ENCODE measurements at regions not wholly inside any gene's neighbourhood (a gene's known extent, or its start where the extent isn't known, plus 50 kb on each side); places are given as distances from the start of the nearest gene placed in this dataset.

- peaks cover 5% of the 10 kb centered on the region for H3K4me1 ChIP-seq (ENCODE audit: control insufficient read depth, insufficient read depth, low read length)
- ChIA-PET POLR2A (no interaction called here), CTCF (interaction anchor here (0.6 kb wide), 2 partner anchors 518 to 735 kb away, joined by 3 read pairs; no protein-coding TSS in a partner anchor)
- no peak overlapping the region for H3K27ac ChIP-seq (ENCODE audit: extremely low read depth, low read depth, low read length)
- no peak overlapping the region for H3K4me3 ChIP-seq (ENCODE audit: low read depth, low read length)
- TF ChIP-seq ZNF521 (tag by site-specific recombination; IDR thresholded peaks at IDR 0.05), result no peak
- TF ChIP-seq ZNF785 (tag by site-specific recombination; IDR thresholded peaks at IDR 0.05), result no peak
- TF ChIP-seq KLF10 (tag by site-specific recombination; IDR thresholded peaks at IDR 0.05), result no peak
- TF ChIP-seq ZBTB8A (tag by site-specific recombination; IDR thresholded peaks at IDR 0.05), result no peak
- TF ChIP-seq ZNF488 (tag by site-specific recombination; IDR thresholded peaks at IDR 0.05), result no peak
- TF ChIP-seq ZNF248 (tag by site-specific recombination; IDR thresholded peaks at IDR 0.05), result no peak
- no peak for TF ChIP-seq REPIN1 (tag by site-specific recombination; IDR thresholded peaks at IDR 0.05; ENCODE audit: low read depth)
- no peak for TF ChIP-seq ZXDB (tag by site-specific recombination; IDR thresholded peaks at IDR 0.05)
- TF ChIP-seq ZNF777 (tag by site-specific recombination; IDR thresholded peaks at IDR 0.05; ENCODE audit: borderline replicate concordance), result no peak
- TF ChIP-seq MEIS1 (CRISPR knock-in tag; IDR thresholded peaks at IDR 0.05; ENCODE audit: borderline replicate concordance), result no peak
- no peak for TF ChIP-seq ZNF561 (tag by site-specific recombination; IDR thresholded peaks at IDR 0.05; ENCODE audit: borderline replicate concordance)
- no peak for TF ChIP-seq ZNF157 (tag by site-specific recombination; IDR thresholded peaks at IDR 0.05)
- TF ChIP-seq ZNF335 (tag by site-specific recombination; conservative IDR thresholded peaks at IDR 0.05), result no peak
- no peak for TF ChIP-seq ZNF701 (tag by site-specific recombination; IDR thresholded peaks at IDR 0.05)
- TF ChIP-seq ZNF544 (tag by site-specific recombination; IDR thresholded peaks at IDR 0.05), result no peak
- TF ChIP-seq ZFP3 (tag by site-specific recombination; IDR thresholded peaks at IDR 0.05; ENCODE audit: low read depth), result no peak
- no peak for TF ChIP-seq ZNF23 (tag by site-specific recombination; IDR thresholded peaks at IDR 0.05; ENCODE audit: borderline replicate concordance)
- H3K9me3 ChIP-seq (ENCODE audit: control insufficient read depth, insufficient read depth, low read depth, low read length), result no peaks in the 10 kb centered on the region
- no peaks in the 10 kb centered on the region for H3K36me3 ChIP-seq (ENCODE audit: control insufficient read depth in 2 of 2, insufficient read depth in 1 of 2, low read length in 2 of 2)
Observed at GRCh38 chr2:226407135-226407534, 392.5 kb downstream of the IRS1 start.

GRCh38 chr2:226405465-226405864 is 394.2 kb downstream of the IRS1 start:
- Histone ChIP-seq H3K27ac (ENCODE audit: extremely low read depth, low read depth, low read length) (no peak overlapping the region), H3K4me1 (ENCODE audit: control insufficient read depth, insufficient read depth, low read length) (peaks cover 5% of the 10 kb centered on the region), H3K4me3 (ENCODE audit: low read depth, low read length) (no peak overlapping the region), H3K36me3 (ENCODE audit: control insufficient read depth in 2 of 2, insufficient read depth in 1 of 2, low read length in 2 of 2) (no peaks in the 10 kb centered on the region), H3K9me3 (ENCODE audit: control insufficient read depth, insufficient read depth, low read depth, low read length) (no peaks in the 10 kb centered on the region)
- TF ChIP-seq ZNF791 (tag by site-specific recombination; IDR thresholded peaks at IDR 0.05) (no peak), GLIS1 (tag by site-specific recombination; IDR thresholded peaks at IDR 0.05) (no peak), MEIS1 (CRISPR knock-in tag; IDR thresholded peaks at IDR 0.05; ENCODE audit: borderline replicate concordance) (no peak), GLI4 (tag by site-specific recombination; IDR thresholded peaks at IDR 0.05) (no peak), ZNF549 (tag by site-specific recombination; IDR thresholded peaks at IDR 0.05) (no peak), BCL6B (tag by site-specific recombination; IDR thresholded peaks at IDR 0.05) (no peak), ZNF580 (tag by site-specific recombination; IDR thresholded peaks at IDR 0.05) (no peak), ZNF777 (tag by site-specific recombination; IDR thresholded peaks at IDR 0.05; ENCODE audit: borderline replicate concordance) (no peak), ZBTB20 (tag by site-specific recombination; IDR thresholded peaks at IDR 0.05) (no peak), ZNF311 (tag by site-specific recombination; IDR thresholded peaks at IDR 0.05; ENCODE audit: borderline replicate concordance) (no peak), ZNF211 (tag by site-specific recombination; IDR thresholded peaks at IDR 0.05; ENCODE audit: low read depth) (no peak), ZNF140 (tag by site-specific recombination; IDR thresholded peaks at IDR 0.05) (no peak), ZNF37A (tag by site-specific recombination; IDR thresholded peaks at IDR 0.05) (no peak), MZF1 (tag by site-specific recombination; IDR thresholded peaks at IDR 0.05; ENCODE audit: borderline replicate concordance) (no peak)
- ChIA-PET POLR2A (no interaction called here), CTCF (no interaction called here)
